ENCODE measurements at regions not wholly inside any gene's neighbourhood (a gene's known extent, or its start where the extent isn't known, plus 50 kb on each side); places are given as distances from the start of the nearest gene placed in this dataset.

GRCh38 chrX:42472727-42473126 is 305.2 kb downstream of the PPP1R2C start:
- no peak for TF ChIP-seq CTCF (optimal IDR thresholded peaks at IDR 0.05 in 1 of 3, IDR thresholded peaks at IDR 0.05 in 1 of 3, conservative IDR thresholded peaks at IDR 0.05 in 1 of 3; ENCODE audit: extremely low read depth in 1 of 3, insufficient read depth in 2 of 3, low read length in 3 of 3)
- no peak for TF ChIP-seq EZH2 (IDR thresholded peaks at IDR 0.05; ENCODE audit: low read length)

Measured in keratinocyte (primary cell).